ENCODE measurements at regions not wholly inside any gene's neighbourhood (a gene's known extent, or its start where the extent isn't known, plus 50 kb on each side); places are given as distances from the start of the nearest gene placed in this dataset.

DNA sequence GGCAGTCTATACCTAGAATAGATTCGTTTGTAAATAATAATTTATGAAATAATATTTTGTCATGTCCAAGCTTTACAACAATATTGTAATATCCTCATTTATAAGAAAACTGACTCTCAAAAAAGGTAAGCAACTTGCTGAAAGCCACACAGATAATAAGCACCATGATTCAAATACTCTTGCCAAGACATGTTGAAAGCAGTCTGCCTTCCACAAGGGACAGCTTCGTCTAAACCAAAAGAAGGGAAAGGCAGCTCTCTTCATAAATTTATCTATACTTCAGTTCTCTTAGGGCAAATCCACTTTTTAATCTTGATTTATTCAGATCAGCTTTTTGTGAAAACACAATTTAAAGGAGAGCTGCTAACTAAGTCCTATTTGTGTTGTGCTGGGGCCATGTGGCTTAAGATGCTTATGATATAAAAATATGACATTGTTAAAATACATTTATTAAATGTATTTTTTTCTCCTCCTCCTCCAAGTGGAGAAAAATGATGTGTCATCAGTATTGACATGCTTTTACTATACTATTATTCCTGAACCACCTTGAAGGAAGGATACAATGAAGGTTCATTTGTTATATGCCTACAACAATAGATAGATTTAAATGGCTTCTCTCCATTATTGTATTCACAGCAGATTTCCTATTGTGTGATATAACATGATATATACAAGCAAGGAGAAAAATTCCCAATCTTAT is 737.0 kb downstream of the HDGFL1 start:
- intact Hi-C loops (cut with micrococcal nuclease): no loop called here
- H3K4me3 Mint-ChIP-seq: no peak overlapping the region
- no peaks in the 10 kb centered on the region for H3K27me3 Mint-ChIP-seq
- peaks cover 22% of the 10 kb centered on the region for H3K9me3 Mint-ChIP-seq
- no peak overlapping the region for H3K27ac Mint-ChIP-seq
- no peaks in the 10 kb centered on the region for H3K36me3 Mint-ChIP-seq (ENCODE audit: low read depth)
- peaks cover 8% of the 10 kb centered on the region for H3K4me1 Mint-ChIP-seq (ENCODE audit: low read depth)

DNA sequence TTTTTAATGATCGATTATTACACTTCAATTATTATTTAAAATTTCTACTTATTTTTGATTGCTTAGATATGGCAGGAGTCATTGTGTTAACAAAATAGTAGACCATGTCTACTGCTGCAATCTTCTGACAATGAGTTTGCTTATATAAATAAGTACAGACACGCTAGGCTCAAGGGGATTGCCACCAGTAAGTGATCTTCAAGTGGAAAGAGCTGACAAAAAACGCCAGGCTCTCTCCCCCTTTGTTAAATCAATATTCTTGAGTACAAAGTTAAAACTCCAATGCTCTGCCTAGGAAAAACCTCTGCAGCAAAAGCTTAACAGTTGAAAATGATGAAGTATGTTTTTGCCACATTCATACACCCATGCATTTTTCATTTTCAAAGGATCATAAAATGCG is 738.1 kb downstream of the HDGFL1 start:
- Mint-ChIP-seq H3K36me3 (ENCODE audit: low read depth) (no peaks in the 10 kb centered on the region), H3K9me3 (peaks cover 28% of the 10 kb centered on the region), H3K4me3 (no peak overlapping the region), H3K4me1 (ENCODE audit: low read depth) (peaks cover 8% of the 10 kb centered on the region), H3K27ac (no peak overlapping the region), H3K27me3 (no peaks in the 10 kb centered on the region)
- intact Hi-C loops (cut with micrococcal nuclease): no loop called here

DNA sequence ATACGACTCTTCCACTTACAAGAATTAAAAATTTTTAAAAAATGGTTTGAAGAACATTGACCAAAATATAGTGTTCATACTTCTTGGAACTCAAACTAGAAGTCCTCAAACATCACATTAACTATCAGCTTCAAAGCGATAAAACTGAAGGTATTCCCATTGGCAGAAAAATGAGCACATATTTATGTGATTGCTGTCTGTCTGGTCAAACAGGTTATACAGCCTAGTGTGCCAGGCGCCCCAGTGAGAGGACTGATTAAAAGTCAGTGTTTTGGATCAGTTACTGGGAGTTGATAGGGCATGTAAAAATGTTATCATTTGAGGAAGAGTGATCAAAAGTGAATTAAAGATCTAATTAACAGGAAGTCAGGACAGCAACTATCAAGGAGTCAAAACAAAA is 738.8 kb downstream of the HDGFL1 start:
- Mint-ChIP-seq H3K4me3 (no peak overlapping the region), H3K27ac (no peak overlapping the region), H3K4me1 (ENCODE audit: low read depth) (peaks cover 2% of the 10 kb centered on the region), H3K36me3 (ENCODE audit: low read depth) (no peaks in the 10 kb centered on the region), H3K9me3 (peaks cover 35% of the 10 kb centered on the region), H3K27me3 (no peaks in the 10 kb centered on the region)
- intact Hi-C loops (cut with micrococcal nuclease): no loop called here

DNA sequence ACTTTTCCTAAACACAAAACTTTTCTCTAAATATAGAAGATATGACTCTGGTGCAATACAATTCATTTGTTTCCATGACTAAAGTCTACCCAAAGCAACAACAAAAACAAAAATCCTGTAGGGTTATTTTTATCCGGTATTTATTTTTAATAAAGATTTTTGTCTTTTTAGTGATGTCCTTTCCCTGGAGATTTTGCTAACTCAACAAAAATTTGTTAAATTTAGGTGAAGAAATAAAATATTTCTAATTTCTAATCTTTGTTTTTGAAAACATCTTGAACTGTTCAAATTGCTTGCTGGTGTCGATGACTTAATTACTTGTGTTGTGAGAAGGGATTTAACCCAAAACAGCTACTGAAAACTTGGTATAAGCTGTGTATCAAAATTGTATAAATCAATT is 741.8 kb downstream of the HDGFL1 start:
- intact Hi-C loops (cut with micrococcal nuclease): no loop called here
- Mint-ChIP-seq H3K4me1 (ENCODE audit: low read depth) (no peaks in the 10 kb centered on the region), H3K27ac (no peak overlapping the region), H3K27me3 (no peaks in the 10 kb centered on the region), H3K4me3 (no peak overlapping the region), H3K36me3 (ENCODE audit: low read depth) (no peaks in the 10 kb centered on the region), H3K9me3 (peaks cover 43% of the 10 kb centered on the region)

DNA sequence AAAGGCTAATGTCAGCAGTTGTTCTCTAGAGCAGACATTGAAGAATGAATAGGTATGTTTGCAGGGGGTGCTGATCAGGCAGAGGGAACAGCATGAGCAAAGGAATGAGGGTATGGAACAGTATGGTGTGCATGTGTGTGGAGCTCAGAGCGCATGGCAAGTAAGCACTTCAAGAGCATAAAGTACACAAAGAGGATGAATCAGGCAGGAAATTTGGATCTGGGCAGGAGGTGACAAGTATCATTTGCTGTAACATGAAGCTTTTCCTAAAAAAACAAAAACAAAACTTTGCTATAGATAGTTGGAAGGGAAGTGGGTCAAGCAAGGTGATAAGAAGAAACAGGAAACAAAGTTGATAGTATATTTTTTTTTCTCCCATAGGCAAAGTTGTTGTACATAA is 746.8 kb downstream of the HDGFL1 start:
- H3K27me3 Mint-ChIP-seq: no peaks in the 10 kb centered on the region
- H3K4me1 Mint-ChIP-seq (ENCODE audit: low read depth): no peaks in the 10 kb centered on the region
- no peak overlapping the region for H3K27ac Mint-ChIP-seq
- intact Hi-C loops (cut with micrococcal nuclease): no loop called here
- H3K36me3 Mint-ChIP-seq (ENCODE audit: low read depth): no peaks in the 10 kb centered on the region
- H3K9me3 Mint-ChIP-seq: peaks cover 21% of the 10 kb centered on the region
- H3K4me3 Mint-ChIP-seq: no peak overlapping the region

DNA sequence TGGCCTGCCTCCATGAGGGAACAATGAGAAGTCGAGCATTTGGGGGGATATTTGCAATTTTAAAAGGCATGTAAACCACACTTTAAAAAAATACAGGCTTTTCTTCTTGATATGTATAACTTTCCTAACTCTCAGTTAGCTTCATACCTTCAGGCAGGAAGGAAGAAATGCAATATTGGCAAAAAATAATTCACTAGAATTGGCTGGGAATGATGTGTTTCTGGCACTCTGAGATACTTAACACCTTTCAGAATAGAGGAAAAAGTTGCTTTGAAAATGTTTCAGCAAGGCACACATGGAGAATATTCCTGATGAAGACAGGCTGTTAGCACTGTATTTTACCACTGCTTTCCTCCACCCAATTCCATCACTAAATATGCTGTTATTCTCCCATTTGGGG is 747.6 kb downstream of the HDGFL1 start:
- Mint-ChIP-seq H3K4me3 (no peak overlapping the region), H3K27me3 (no peaks in the 10 kb centered on the region), H3K27ac (no peak overlapping the region), H3K4me1 (ENCODE audit: low read depth) (no peaks in the 10 kb centered on the region), H3K9me3 (peaks cover 20% of the 10 kb centered on the region), H3K36me3 (ENCODE audit: low read depth) (no peaks in the 10 kb centered on the region)
- intact Hi-C loops (cut with micrococcal nuclease): no loop called here

DNA sequence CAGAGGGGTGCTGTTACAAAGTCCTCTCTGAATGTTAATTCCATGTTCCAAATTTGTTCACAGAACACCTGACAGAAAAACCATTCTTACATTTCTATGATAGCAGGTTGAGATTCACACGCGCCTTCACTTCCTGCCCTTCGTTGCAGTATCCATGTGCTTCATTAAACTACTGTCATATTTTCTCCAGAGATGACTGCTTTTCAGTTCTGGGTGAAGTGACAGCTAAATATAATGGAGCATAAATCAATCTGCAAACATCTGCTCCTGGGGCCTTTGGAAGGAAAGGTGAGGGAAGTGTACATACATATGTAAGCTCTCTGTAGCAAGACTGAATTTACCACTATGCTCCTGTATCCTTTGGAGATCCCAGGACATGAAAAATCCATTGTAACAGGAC is 750.2 kb downstream of the HDGFL1 start:
- Mint-ChIP-seq H3K9me3 (peaks cover under 1% of the 10 kb centered on the region), H3K27ac (no peak overlapping the region), H3K27me3 (no peaks in the 10 kb centered on the region), H3K36me3 (ENCODE audit: low read depth) (no peaks in the 10 kb centered on the region), H3K4me1 (ENCODE audit: low read depth) (no peaks in the 10 kb centered on the region), H3K4me3 (no peak overlapping the region)
- intact Hi-C loops (cut with micrococcal nuclease): no loop called here

DNA sequence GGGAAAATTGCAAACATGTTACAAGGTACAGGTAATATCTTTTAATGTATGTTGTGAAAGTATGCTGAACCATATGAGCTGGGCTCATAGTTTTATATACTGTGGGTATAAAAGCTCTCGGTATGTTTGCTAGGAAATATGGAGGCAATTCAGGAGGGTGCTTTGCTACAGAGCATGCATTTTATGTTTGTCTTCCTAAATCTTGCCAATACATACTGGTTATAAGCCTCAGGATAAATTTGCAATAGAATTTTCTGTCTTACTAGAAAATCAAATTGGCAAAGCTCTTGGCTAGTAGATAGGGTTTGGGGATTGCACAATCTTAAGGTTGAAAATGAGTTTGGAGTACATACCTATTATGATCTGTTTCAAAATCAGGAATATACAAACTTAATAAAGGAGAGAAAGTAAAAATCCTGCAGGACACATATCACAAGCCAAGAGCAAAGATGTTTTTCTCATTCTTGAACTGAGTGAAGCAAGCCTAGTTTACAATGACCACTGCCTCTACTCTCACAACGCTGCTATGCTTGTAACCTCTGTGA is 751.2 kb downstream of the HDGFL1 start:
- intact Hi-C loops (cut with micrococcal nuclease): no loop called here
- no peak overlapping the region for H3K27ac Mint-ChIP-seq
- H3K4me3 Mint-ChIP-seq: no peak overlapping the region
- H3K4me1 Mint-ChIP-seq (ENCODE audit: low read depth): no peaks in the 10 kb centered on the region
- H3K9me3 Mint-ChIP-seq: no peaks in the 10 kb centered on the region
- H3K27me3 Mint-ChIP-seq: no peaks in the 10 kb centered on the region
- no peaks in the 10 kb centered on the region for H3K36me3 Mint-ChIP-seq (ENCODE audit: low read depth)

DNA sequence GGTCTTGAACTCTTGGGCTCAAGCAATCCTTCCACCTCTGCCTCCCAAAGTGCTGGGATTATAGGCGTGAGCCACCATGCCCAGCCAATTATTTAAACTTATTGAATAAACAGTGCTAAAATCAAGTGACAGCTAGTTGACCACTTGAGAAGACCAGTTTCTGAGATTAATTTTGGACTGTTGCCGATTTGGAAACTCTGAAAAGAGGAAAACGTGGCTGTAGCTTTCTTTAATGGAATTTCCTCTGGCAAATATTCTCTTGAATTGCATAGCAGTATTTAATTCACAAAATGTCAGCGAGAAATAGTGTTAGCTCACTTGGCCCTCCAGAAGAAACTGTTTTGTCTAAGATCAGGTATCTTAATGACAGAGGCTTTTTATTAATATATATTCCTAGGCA is 754.5 kb downstream of the HDGFL1 start:
- H3K27ac Mint-ChIP-seq: no peak overlapping the region
- H3K27me3 Mint-ChIP-seq: no peaks in the 10 kb centered on the region
- intact Hi-C loops (cut with micrococcal nuclease): no loop called here
- H3K4me3 Mint-ChIP-seq: no peak overlapping the region
- H3K36me3 Mint-ChIP-seq (ENCODE audit: low read depth): no peaks in the 10 kb centered on the region
- H3K9me3 Mint-ChIP-seq: peaks cover 9% of the 10 kb centered on the region
- H3K4me1 Mint-ChIP-seq (ENCODE audit: low read depth): no peaks in the 10 kb centered on the region

DNA sequence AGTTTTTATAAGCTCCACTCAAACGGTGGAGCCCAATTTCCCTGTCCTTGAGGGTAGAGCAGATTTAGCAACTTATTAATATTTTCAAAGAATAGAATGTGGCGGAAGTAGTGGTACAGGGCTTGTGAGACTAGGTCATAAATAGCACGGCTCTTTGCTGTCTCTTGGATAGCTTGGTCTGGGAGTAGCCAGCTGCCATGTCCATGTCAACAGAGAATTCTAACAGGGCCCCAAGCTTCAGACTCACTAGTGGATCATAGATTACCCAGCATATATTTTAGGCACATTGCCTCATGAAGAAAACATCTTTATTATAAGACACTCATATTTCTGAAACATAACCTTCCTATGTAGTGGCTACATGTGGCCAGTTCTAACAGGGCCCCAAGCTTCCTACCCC is 755.7 kb downstream of the HDGFL1 start:
- H3K27me3 Mint-ChIP-seq: no peaks in the 10 kb centered on the region
- H3K27ac Mint-ChIP-seq: no peak overlapping the region
- H3K36me3 Mint-ChIP-seq (ENCODE audit: low read depth): no peaks in the 10 kb centered on the region
- peaks cover 17% of the 10 kb centered on the region for H3K9me3 Mint-ChIP-seq
- H3K4me1 Mint-ChIP-seq (ENCODE audit: low read depth): no peaks in the 10 kb centered on the region
- intact Hi-C loops (cut with micrococcal nuclease): no loop called here
- H3K4me3 Mint-ChIP-seq: no peak overlapping the region

DNA sequence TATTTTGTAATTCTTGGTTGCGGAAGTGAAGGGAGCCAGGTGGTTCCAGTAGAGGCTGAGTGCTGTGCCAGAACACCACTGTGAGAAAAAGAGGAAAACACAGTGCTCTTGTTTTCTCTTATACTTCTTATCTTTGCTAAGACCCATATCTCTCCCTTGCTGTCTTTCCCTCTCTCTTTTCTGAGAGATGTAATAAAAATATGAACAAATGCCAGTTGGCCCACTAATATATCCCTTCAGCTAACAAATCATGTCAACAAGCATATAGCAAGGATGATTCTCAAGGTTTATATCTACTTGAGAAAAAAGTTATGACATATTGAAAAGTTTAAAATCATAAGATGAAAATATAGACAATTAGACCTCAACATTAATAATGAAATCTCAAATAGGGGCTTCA is 758.3 kb downstream of the HDGFL1 start:
- no peak overlapping the region for H3K4me3 Mint-ChIP-seq
- H3K27me3 Mint-ChIP-seq: no peaks in the 10 kb centered on the region
- H3K4me1 Mint-ChIP-seq (ENCODE audit: low read depth): no peaks in the 10 kb centered on the region
- H3K36me3 Mint-ChIP-seq (ENCODE audit: low read depth): no peaks in the 10 kb centered on the region
- H3K9me3 Mint-ChIP-seq: peaks cover 20% of the 10 kb centered on the region
- intact Hi-C loops (cut with micrococcal nuclease): no loop called here
- H3K27ac Mint-ChIP-seq: no peak overlapping the region

DNA sequence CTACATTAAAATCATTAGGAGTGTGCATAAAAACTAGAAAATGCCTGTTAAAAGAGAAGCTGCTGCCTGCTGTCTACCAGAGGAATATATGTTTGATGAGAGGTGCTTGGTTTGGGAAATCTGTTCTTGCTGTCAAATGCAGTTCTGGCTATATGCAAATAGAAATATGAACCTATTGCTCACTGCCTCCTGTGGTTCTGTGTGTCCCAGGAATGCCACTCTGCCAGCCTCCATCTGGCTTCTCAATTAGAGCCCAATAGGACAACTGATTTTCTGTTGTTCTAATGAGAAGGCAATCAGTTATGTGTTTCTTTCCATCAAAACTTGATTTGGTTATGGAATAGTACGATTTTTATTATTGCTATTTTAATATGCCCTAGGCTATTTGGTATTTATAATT is 759.7 kb downstream of the HDGFL1 start:
- Mint-ChIP-seq H3K4me1 (ENCODE audit: low read depth) (no peaks in the 10 kb centered on the region), H3K36me3 (ENCODE audit: low read depth) (no peaks in the 10 kb centered on the region), H3K4me3 (no peak overlapping the region), H3K27ac (no peak overlapping the region), H3K27me3 (no peaks in the 10 kb centered on the region), H3K9me3 (peaks cover 29% of the 10 kb centered on the region)
- intact Hi-C loops (cut with micrococcal nuclease): no loop called here

DNA sequence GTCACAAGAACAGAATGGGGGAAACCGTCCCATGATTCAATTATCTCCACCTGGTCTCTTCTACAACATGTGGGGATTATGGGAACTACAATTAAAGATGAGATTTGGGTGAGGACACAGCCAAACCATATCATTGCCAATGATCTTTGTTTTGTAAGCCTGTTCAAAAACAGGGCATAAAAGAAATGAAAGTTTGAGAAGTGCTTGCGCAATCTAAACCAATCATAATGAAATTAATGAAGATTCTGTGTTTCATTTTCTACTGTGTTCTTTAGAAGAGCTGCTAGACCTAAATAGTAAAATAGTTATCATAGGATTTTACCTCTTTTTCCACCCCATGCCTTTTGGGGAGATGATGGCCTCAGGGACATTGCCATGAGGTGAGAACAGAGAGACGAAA is 761.3 kb downstream of the HDGFL1 start:
- Mint-ChIP-seq H3K27me3 (no peaks in the 10 kb centered on the region), H3K27ac (no peak overlapping the region), H3K36me3 (ENCODE audit: low read depth) (no peaks in the 10 kb centered on the region), H3K4me3 (no peak overlapping the region), H3K9me3 (peaks cover 44% of the 10 kb centered on the region), H3K4me1 (ENCODE audit: low read depth) (no peaks in the 10 kb centered on the region)
- intact Hi-C loops (cut with micrococcal nuclease): no loop called here

DNA sequence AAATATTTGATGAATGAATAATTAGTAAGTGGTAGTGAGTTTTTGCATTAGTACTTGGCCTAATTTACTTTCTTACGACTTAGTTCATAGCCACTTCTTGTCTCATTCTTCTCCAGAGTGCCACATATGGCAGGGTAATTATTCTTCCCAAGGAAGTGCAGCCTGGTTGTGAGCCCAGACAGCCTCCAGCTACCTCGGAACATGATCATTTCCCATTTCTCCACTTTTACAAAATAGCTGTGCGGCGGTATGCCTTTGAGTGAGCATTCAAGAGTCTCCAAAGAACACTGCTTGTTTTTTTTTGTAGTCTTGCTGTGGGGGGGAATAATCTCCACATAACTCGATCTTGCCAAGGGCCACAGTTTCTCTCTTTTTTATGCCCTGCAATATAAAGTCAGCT is 765.0 kb downstream of the HDGFL1 start:
- Mint-ChIP-seq H3K9me3 (peaks cover 36% of the 10 kb centered on the region), H3K4me3 (no peak overlapping the region), H3K27me3 (no peaks in the 10 kb centered on the region), H3K36me3 (ENCODE audit: low read depth) (no peaks in the 10 kb centered on the region), H3K4me1 (ENCODE audit: low read depth) (no peaks in the 10 kb centered on the region), H3K27ac (no peak overlapping the region)
- intact Hi-C loops (cut with micrococcal nuclease): no loop called here

DNA sequence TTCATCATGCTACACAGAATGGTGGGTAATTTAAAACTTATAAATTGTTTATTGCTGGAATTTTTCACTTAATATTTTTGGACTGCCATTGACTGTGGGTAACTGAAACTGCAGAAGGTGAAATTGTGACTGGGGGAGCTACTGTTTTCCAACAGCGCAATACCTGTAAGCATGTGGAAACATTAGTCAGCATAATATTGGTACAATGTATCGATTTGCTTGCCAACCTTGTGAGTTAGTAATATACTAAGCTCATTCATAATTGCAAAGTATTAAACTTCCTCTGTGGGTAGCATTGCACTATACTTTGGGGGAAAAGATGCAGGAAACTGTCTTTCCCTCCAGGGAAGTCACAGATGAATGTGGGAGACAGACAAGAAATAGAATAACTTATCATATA is 766.5 kb downstream of the HDGFL1 start:
- Mint-ChIP-seq H3K4me1 (ENCODE audit: low read depth) (no peaks in the 10 kb centered on the region), H3K27me3 (no peaks in the 10 kb centered on the region), H3K4me3 (no peak overlapping the region), H3K9me3 (peaks cover 26% of the 10 kb centered on the region), H3K27ac (no peak overlapping the region), H3K36me3 (ENCODE audit: low read depth) (no peaks in the 10 kb centered on the region)
- intact Hi-C loops (cut with micrococcal nuclease): no loop called here

Data from dendritic cell treated with granulocyte-macrophage colony-stimulating factor and Interleukin-4, amounts not matched to agents 40 ng/mL and 50 ng/mL, for 4 days (primary cell).